Body of pancreas (tissue), 4 donors: ENCODE measurements at regions not wholly inside any gene's neighbourhood (a gene's known extent, or its start where the extent isn't known, plus 50 kb on each side); places are given as distances from the start of the nearest gene placed in this dataset.

Source experiments
- POLR2A ChIP-seq, 3 donors: fragments of 450-650 bp; IDR thresholded peaks; one replicate each; pipeline ENCODE4 v1.6.1; 2016; ENCODE audit warnings: antibody characterized with exemption in 3 of 3, mild to moderate bottlenecking in 2 of 3
- TF ChIP-seq, protein P1 (sequence below), 7 experiments: fragments of 450-650 bp in 4 of 7; fragments of 200-600 bp in 3 of 7; sonication (generic) in 3 of 7; IDR thresholded peaks; one replicate each; pipeline ENCODE4 v1.5.1; 2016 to 2019; ENCODE audit warnings: antibody characterized with exemption in 7 of 7

GRCh38 chr3:159429702-159430101 lies 558.9 kb upstream of the IL12A start:
- no peak for TF ChIP-seq POLR2A (IDR thresholded peaks at IDR 0.05)
- TF ChIP-seq, protein P1, sequence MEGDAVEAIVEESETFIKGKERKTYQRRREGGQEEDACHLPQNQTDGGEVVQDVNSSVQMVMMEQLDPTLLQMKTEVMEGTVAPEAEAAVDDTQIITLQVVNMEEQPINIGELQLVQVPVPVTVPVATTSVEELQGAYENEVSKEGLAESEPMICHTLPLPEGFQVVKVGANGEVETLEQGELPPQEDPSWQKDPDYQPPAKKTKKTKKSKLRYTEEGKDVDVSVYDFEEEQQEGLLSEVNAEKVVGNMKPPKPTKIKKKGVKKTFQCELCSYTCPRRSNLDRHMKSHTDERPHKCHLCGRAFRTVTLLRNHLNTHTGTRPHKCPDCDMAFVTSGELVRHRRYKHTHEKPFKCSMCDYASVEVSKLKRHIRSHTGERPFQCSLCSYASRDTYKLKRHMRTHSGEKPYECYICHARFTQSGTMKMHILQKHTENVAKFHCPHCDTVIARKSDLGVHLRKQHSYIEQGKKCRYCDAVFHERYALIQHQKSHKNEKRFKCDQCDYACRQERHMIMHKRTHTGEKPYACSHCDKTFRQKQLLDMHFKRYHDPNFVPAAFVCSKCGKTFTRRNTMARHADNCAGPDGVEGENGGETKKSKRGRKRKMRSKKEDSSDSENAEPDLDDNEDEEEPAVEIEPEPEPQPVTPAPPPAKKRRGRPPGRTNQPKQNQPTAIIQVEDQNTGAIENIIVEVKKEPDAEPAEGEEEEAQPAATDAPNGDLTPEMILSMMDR (IDR thresholded peaks at IDR 0.05): no peak
